ENCODE measurements at regions not wholly inside any gene's neighbourhood (a gene's known extent, or its start where the extent isn't known, plus 50 kb on each side); places are given as distances from the start of the nearest gene placed in this dataset.

DNA sequence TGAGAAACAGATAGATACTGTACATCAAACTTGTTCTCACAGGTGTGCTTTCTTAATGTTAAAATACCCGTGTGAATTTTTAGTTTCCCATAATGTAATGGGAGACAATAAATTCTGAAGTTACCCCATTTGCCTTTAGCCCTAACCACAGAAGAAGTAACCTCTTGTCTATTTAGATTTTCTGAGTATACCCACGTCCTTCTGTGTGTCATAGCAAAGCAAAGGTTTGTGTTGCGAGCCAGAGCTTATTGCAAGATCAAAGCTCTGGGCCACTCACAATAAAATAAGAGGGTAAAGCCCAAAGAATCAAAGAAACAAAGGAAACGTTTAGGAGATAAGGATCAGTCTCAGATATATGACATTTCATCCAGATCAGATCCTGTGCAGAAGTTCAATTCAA, 73.9 kb downstream of the BMP4 start (continued):
- TF ChIP-seq, protein P1, sequence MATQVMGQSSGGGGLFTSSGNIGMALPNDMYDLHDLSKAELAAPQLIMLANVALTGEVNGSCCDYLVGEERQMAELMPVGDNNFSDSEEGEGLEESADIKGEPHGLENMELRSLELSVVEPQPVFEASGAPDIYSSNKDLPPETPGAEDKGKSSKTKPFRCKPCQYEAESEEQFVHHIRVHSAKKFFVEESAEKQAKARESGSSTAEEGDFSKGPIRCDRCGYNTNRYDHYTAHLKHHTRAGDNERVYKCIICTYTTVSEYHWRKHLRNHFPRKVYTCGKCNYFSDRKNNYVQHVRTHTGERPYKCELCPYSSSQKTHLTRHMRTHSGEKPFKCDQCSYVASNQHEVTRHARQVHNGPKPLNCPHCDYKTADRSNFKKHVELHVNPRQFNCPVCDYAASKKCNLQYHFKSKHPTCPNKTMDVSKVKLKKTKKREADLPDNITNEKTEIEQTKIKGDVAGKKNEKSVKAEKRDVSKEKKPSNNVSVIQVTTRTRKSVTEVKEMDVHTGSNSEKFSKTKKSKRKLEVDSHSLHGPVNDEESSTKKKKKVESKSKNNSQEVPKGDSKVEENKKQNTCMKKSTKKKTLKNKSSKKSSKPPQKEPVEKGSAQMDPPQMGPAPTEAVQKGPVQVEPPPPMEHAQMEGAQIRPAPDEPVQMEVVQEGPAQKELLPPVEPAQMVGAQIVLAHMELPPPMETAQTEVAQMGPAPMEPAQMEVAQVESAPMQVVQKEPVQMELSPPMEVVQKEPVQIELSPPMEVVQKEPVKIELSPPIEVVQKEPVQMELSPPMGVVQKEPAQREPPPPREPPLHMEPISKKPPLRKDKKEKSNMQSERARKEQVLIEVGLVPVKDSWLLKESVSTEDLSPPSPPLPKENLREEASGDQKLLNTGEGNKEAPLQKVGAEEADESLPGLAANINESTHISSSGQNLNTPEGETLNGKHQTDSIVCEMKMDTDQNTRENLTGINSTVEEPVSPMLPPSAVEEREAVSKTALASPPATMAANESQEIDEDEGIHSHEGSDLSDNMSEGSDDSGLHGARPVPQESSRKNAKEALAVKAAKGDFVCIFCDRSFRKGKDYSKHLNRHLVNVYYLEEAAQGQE (IDR thresholded peaks at IDR 0.05; ENCODE audit: unreplicated experiment), result no peak

DNA sequence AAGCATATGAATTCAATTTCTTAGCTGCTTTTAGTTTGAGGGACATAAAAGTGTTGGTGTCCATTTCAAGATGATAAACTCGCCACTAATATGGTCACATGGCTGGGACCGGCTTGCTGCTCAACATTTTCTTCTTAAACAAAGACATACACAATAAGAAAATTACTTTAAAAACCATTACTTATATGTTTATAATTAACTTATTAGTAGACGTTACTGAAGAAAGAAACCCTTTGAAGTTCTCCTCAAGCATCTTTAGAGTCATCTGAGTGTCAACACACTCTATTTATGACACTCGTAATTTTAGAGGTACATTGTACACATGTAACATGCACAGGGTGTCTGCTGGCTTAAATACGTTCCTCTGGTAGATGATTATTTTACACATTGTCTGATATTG, 74.7 kb downstream of the BMP4 start:
- Histone ChIP-seq H3K9me2 (ENCODE audit: insufficient read depth) (no peaks in the 10 kb centered on the region), H3K79me2 (replicated peaks; ENCODE audit: insufficient read depth) (no peaks in the 10 kb centered on the region), H3K4me1 (ENCODE audit: insufficient read depth) (no peaks in the 10 kb centered on the region), H3K36me3 (ENCODE audit: insufficient read depth) (no peaks in the 10 kb centered on the region), H3F3A (replicated peaks; ENCODE audit: low read depth) (no peaks in the 10 kb centered on the region), H2AFZ (no peak overlapping the region), H3K27me3 (ENCODE audit: insufficient read depth) (no peaks in the 10 kb centered on the region), H3K27ac (ENCODE audit: low read depth) (no peak overlapping the region), H3K4me2 (no peak overlapping the region), H3K4me3 (no peak overlapping the region), H4K20me1 (replicated peaks; ENCODE audit: insufficient read depth) (no peaks in the 10 kb centered on the region)
- no peaks in the 10 kb centered on the region for H3K4me1 Mint-ChIP-seq
- H3K9me3 Mint-ChIP-seq, result no peaks in the 10 kb centered on the region
- no peak for DNase-seq (ENCODE audit: low spot score)
- no peak overlapping the region for H3K27ac Mint-ChIP-seq
- H3K27me3 Mint-ChIP-seq (ENCODE audit: insufficient read depth, low read depth, poor library complexity), result no peaks in the 10 kb centered on the region
- no peaks in the 10 kb centered on the region for H3K36me3 Mint-ChIP-seq (ENCODE audit: low read depth)
- no peak overlapping the region for H3K4me3 Mint-ChIP-seq
- ATAC-seq, result no peak
- TF ChIP-seq, protein P2, sequence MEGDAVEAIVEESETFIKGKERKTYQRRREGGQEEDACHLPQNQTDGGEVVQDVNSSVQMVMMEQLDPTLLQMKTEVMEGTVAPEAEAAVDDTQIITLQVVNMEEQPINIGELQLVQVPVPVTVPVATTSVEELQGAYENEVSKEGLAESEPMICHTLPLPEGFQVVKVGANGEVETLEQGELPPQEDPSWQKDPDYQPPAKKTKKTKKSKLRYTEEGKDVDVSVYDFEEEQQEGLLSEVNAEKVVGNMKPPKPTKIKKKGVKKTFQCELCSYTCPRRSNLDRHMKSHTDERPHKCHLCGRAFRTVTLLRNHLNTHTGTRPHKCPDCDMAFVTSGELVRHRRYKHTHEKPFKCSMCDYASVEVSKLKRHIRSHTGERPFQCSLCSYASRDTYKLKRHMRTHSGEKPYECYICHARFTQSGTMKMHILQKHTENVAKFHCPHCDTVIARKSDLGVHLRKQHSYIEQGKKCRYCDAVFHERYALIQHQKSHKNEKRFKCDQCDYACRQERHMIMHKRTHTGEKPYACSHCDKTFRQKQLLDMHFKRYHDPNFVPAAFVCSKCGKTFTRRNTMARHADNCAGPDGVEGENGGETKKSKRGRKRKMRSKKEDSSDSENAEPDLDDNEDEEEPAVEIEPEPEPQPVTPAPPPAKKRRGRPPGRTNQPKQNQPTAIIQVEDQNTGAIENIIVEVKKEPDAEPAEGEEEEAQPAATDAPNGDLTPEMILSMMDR (conservative IDR thresholded peaks at IDR 0.05; ENCODE audit: low read depth in 2 of 2), result no peak
- TF ChIP-seq, protein P1 (IDR thresholded peaks at IDR 0.05; ENCODE audit: unreplicated experiment), result no peak
- TF ChIP-seq, protein P3, sequence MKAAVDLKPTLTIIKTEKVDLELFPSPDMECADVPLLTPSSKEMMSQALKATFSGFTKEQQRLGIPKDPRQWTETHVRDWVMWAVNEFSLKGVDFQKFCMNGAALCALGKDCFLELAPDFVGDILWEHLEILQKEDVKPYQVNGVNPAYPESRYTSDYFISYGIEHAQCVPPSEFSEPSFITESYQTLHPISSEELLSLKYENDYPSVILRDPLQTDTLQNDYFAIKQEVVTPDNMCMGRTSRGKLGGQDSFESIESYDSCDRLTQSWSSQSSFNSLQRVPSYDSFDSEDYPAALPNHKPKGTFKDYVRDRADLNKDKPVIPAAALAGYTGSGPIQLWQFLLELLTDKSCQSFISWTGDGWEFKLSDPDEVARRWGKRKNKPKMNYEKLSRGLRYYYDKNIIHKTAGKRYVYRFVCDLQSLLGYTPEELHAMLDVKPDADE (IDR thresholded peaks at IDR 0.05), result no peak
- TF ChIP-seq, protein P4, sequence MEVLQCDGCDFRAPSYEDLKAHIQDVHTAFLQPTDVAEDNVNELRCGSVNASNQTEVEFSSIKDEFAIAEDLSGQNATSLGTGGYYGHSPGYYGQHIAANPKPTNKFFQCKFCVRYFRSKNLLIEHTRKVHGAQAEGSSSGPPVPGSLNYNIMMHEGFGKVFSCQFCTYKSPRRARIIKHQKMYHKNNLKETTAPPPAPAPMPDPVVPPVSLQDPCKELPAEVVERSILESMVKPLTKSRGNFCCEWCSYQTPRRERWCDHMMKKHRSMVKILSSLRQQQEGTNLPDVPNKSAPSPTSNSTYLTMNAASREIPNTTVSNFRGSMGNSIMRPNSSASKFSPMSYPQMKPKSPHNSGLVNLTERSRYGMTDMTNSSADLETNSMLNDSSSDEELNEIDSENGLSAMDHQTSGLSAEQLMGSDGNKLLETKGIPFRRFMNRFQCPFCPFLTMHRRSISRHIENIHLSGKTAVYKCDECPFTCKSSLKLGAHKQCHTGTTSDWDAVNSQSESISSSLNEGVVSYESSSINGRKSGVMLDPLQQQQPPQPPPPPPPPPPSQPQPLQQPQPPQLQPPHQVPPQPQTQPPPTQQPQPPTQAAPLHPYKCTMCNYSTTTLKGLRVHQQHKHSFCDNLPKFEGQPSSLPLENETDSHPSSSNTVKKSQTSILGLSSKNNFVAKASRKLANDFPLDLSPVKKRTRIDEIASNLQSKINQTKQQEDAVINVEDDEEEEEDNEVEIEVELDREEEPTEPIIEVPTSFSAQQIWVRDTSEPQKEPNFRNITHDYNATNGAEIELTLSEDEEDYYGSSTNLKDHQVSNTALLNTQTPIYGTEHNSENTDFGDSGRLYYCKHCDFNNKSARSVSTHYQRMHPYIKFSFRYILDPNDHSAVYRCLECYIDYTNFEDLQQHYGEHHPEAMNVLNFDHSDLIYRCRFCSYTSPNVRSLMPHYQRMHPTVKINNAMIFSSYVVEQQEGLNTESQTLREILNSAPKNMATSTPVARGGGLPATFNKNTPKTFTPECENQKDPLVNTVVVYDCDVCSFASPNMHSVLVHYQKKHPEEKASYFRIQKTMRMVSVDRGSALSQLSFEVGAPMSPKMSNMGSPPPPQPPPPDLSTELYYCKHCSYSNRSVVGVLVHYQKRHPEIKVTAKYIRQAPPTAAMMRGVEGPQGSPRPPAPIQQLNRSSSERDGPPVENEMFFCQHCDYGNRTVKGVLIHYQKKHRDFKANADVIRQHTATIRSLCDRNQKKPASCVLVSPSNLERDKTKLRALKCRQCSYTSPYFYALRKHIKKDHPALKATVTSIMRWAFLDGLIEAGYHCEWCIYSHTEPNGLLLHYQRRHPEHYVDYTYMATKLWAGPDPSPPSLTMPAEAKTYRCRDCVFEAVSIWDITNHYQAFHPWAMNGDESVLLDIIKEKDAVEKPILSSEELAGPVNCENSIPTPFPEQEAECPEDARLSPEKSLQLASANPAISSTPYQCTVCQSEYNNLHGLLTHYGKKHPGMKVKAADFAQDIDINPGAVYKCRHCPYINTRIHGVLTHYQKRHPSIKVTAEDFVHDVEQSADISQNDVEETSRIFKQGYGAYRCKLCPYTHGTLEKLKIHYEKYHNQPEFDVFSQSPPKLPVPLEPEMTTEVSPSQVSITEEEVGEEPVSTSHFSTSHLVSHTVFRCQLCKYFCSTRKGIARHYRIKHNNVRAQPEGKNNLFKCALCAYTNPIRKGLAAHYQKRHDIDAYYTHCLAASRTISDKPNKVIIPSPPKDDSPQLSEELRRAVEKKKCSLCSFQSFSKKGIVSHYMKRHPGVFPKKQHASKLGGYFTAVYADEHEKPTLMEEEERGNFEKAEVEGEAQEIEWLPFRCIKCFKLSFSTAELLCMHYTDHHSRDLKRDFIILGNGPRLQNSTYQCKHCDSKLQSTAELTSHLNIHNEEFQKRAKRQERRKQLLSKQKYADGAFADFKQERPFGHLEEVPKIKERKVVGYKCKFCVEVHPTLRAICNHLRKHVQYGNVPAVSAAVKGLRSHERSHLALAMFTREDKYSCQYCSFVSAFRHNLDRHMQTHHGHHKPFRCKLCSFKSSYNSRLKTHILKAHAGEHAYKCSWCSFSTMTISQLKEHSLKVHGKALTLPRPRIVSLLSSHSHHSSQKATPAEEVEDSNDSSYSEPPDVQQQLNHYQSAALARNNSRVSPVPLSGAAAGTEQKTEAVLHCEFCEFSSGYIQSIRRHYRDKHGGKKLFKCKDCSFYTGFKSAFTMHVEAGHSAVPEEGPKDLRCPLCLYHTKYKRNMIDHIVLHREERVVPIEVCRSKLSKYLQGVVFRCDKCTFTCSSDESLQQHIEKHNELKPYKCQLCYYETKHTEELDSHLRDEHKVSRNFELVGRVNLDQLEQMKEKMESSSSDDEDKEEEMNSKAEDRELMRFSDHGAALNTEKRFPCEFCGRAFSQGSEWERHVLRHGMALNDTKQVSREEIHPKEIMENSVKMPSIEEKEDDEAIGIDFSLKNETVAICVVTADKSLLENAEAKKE (CRISPR knock-in tag; IDR thresholded peaks at IDR 0.05), result no peak
- TF ChIP-seq NANOG (IDR thresholded peaks at IDR 0.05; ENCODE audit: borderline replicate concordance) (no peak), EZH2 (IDR thresholded peaks at IDR 0.05; ENCODE audit: low read depth, unreplicated experiment) (no peak), POLR2AphosphoS5 (IDR thresholded peaks at IDR 0.05; ENCODE audit: low read depth) (no peak), ZNF331 (CRISPR knock-in tag; IDR thresholded peaks at IDR 0.05; ENCODE audit: low read depth) (no peak), STAT1 (IDR thresholded peaks at IDR 0.05; ENCODE audit: unreplicated experiment) (no peak)

Data from GM23338 (cell line).